Pulmonary artery endothelial cell (primary cell): ENCODE measurements at regions not wholly inside any gene's neighbourhood (a gene's known extent, or its start where the extent isn't known, plus 50 kb on each side); places are given as distances from the start of the nearest gene placed in this dataset.
"Not testable (repeated sequence)": the region's sequence is repeated elsewhere in the genome, so short reads cannot be mapped to it uniquely, and the experiment has no call there.

Experiments
- DNase-seq: peaks from one replicate; pipeline ENCODE4 v3.0.0-alpha.2; 2011; ENCODE audit warnings: low read depth, low spot score

- DNase-seq, result no peak
Measured at GRCh38 chr5:74462356-74462755, 178.2 kb downstream of the ENC1 start.

- DNase-seq, result no peak
Measured at GRCh38 chr5:74461251-74461650, 179.3 kb downstream of the ENC1 start.

- DNase-seq, result no peak
Measured at GRCh38 chr5:74460694-74461093, 179.8 kb downstream of the ENC1 start.

GRCh38 chr5:74459984-74460383, 180.5 kb downstream of the ENC1 start:
- no peak for DNase-seq

GRCh38 chr5:74457876-74458275, 182.7 kb downstream of the ENC1 start:
- DNase-seq, result no peak

GRCh38 chr5:74454263-74455030, 186.1 kb downstream of the ENC1 start:
- DNase-seq, result no peak

GRCh38 chr5:74452856-74453255, 187.7 kb downstream of the ENC1 start:
- DNase-seq, result no peak

- DNase-seq, result no peak
Measured at GRCh38 chr5:74450095-74450494, 190.4 kb downstream of the ENC1 start.

- DNase-seq, result no peak
Measured at GRCh38 chr5:74446725-74447241, 193.7 kb downstream of the ENC1 start.

- no peak for DNase-seq
Measured at GRCh38 chr5:74442466-74442865, 198.1 kb downstream of the ENC1 start.

- DNase-seq, result no peak
Measured at GRCh38 chr5:74441616-74442015, 198.9 kb downstream of the ENC1 start.

- DNase-seq, result no peak
Measured at GRCh38 chr5:74440341-74440740, 200.2 kb downstream of the ENC1 start.

GRCh38 chr5:74437870-74438269, 202.7 kb downstream of the ENC1 start:
- not testable (repeated sequence) for DNase-seq

GRCh38 chr5:74433896-74434829, 206.4 kb downstream of the ENC1 start:
- no peak for DNase-seq

- DNase-seq, result peak; percentile 74
Measured at GRCh38 chr5:74433255-74433895, 207.2 kb downstream of the ENC1 start.

GRCh38 chr5:74432721-74433120, 207.8 kb downstream of the ENC1 start:
- no peak for DNase-seq

- DNase-seq, result no peak
Measured at GRCh38 chr5:74432216-74432615, 208.3 kb downstream of the ENC1 start.

GRCh38 chr5:74431290-74431669, 209.2 kb downstream of the ENC1 start:
- no peak for DNase-seq

- DNase-seq, result no peak
Measured at GRCh38 chr5:74430631-74431289, 209.8 kb downstream of the ENC1 start.

- DNase-seq, result no peak
Measured at GRCh38 chr5:74429495-74429894, 211.0 kb downstream of the ENC1 start.

- no peak for DNase-seq
Measured at GRCh38 chr5:74428876-74429275, 211.7 kb downstream of the ENC1 start.
